HG02970 (cell line): ENCODE measurements at regions not wholly inside any gene's neighbourhood (a gene's known extent, or its start where the extent isn't known, plus 50 kb on each side); places are given as distances from the start of the nearest gene placed in this dataset.

Experiments
- ATAC-seq: cut with Tn5 transposase; IDR thresholded peaks from one replicate; pipeline ENCODE4 v1.9.1; 2021; ENCODE audit warnings: mild to moderate bottlenecking, moderate library complexity, moderate number of reproducible peaks; ENCODE audit not compliant: unreplicated experiment, low FRiP score

DNA sequence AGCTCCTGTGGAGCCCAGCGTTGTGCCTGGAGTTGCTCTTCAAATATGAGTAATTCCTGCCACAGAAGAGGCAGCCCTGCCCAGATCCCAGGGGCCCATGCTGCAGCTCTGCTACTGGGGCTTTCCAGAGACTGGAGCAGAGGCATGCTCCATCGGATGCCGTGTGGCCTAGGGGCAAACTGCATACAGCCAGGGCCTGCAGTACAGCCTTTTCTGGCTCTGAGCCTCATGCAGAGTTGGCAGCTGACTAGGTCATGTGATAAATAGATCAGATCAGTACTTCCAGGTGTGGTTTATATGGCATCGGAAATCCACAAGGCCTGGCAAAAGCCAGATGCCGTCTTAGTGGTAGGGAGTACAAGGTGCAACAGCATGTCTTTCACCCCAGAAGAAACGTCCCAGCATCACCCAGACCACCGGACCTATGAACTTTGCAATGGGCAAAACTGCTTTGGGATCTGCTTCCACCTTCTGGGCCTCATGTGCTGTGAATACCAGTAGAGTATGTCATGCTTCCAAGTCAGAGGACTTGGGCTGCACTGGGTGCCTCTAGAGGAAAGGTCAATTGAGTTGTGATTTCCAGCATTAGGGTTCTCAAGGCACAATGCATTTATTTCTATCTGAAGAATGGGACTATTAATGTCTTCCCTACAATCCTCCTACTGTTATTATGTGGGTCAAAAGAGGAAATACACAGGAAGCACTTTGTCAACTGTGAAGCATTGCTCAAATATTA lies 250.7 kb upstream of the ZNF32 start:
- no peak for ATAC-seq

DNA sequence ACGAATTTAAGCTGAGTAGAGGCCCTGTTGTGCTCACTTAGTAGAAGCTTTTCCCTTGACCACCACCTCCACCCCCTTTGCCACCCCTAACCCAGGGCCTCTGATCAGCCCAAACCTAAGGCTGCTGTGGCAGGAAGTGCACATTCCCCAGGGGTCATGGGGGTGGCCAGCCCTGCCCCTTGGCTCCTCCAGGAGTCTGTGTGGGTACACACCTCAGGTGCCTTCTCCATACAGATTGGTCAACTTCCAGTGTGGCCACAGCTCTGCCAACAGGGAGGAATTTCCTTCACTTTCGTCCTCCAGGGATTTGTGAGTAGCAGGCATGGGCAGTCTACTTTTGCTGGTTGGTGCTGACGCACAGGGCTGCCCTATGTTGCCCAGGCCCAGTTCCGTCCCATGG lies 249.9 kb upstream of the ZNF32 start:
- no peak for ATAC-seq

DNA sequence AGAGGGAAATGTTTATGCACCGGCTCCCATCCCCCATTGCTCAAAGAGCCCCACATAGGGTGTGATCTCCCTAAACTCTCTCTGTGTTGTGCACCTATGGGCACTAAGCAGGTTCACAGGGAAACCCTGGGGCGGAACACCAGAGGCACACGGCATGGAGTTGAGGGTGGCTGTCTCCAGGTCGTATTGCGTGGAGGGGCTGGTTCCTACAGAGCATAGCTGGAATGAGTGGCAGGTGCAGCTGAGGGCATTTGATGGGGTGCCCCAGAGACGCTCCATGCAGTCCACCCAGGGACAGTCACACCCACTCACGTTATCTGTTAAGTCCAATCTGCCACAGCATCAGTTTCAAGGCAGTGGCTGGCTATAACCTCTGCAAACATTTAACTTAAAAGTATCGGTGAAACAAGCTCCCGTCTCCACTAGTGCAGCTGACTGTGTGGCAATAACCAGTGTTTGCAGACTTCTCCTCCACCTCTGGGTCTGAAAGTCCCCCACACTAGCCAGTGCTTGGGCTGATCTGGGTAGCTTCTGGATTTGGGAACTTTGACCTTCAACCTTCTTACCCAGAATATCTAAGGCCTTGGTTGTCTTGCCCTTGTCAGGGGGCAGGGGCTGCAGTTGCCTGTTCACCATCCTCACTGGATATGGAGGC lies 249.2 kb upstream of the ZNF32 start:
- ATAC-seq: no peak

DNA sequence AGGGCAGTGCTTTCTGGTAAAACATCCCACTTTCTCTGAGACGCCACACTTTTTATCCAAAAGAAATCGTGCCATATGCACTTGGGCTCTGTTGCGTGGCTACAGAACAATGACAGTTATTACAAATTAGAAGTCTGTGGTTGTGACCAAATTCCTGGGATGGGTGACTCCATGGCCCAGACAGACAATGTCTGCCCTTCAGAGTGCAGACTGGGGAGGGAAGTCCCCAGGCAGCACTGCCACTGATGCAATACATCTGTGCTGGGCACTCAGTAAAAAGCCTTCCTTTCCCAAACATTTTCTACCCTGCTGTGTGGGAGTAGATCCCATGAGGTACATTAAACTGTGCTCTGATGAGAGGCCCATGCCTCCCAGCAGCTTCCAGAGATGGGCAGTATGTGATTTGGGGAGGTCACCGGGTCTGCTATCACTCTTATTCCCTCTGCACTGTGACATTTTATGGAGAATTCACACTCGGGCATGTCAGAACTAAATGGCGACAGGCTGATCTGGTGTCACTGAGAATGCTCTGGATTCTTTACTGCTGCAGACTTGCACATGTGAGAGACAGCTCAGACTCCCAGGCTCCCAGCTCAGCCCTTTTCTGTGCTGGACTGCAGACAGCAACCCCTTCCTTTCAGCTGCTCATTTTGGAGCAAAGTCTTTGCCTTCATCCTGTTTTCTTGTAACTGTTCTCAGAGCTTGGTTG lies 243.5 kb upstream of the ZNF32 start:
- no peak for ATAC-seq

DNA sequence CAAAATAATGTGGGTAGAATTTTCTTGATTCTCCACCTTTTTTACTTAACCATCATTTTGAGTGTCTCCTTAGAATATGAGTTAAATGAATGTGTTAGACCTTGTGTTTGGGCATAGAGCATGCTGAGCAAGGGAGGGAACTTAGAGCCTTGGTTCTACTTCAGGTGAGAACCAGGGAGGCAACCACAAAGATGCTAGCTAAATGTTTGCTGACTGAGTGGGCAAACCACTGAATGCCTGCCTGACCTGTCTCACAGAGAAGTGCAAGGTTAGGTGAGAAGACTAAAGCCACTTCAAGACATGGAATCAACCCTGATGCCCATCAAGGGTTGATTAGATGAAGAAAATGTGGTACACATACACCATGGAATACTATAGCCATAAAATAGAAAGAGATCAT lies 242.6 kb upstream of the ZNF32 start:
- ATAC-seq: no peak

DNA sequence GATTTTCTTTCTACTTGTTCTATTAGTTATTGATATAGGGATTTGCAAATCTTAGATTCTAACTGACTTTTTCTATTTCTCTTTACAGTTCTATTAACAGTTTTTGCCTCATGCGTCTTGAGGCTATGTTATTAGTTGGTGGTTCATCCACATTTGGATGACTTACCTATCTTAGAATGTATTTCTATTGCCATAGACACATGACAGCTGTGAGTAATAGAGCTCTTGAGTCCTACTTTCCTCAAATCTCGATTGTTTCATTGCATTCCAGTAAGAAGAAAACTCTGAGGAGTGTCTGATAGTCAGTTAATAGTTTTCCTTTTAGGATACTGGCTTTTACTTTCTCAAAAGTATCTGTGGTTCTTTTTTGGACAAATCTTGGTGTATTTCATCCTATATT lies 241.4 kb upstream of the ZNF32 start:
- no peak for ATAC-seq

DNA sequence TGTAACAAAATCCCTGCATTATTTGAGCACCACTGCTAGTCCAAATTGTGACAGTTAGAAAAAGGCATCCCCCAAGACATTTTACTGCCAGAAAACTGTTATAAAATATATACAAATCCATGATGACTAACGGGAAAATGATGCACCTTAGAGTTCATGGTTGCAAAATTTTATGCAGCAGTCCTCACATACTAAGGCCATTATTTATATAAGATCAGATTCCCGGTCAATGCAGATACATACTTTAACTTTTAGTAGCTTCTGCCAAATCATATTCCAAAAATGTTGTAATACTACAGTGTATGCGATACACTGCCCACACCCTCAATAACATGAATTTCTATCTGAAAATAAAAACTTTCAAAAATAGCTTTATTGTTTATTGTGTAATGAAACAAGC lies 239.9 kb upstream of the ZNF32 start:
- no peak for ATAC-seq

DNA sequence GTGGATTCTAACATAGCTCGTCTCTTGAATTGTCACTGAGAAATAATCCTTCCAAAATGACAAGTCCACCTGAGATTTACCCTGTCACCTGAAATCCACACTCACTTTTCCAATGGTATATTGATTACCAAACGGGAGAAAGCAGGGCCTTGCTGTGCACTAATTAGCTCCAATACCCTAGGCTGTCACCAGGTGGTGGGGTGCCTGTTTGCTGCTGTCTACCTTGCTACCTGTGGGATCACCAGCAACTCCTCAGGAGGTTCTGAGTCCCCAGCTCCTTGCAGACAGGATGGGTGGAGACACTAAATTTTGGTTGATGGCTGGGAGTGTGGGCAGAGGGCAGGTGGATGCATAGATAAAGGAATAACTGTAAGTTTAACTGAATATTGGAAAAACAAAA lies 237.2 kb upstream of the ZNF32 start:
- no peak for ATAC-seq

DNA sequence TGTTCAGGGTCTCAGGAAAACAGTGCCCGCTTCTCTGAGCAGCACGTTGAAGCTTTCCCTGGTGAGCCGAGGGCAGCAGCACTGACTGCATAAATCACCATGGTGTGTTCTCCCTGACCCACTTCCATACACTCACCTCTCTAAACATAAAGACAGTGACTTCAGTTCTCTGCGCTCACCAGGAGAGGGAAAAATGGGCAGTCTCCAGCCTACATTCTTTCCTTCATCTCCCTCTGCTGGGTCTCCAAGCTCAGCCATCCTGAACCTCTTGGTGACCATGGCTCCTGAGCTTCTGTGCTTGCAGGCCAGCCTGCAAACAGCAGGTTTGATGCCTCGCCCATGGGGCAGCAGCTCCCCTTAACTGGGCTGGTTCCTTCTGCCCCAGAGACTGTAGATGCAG lies 236.6 kb upstream of the ZNF32 start:
- no peak for ATAC-seq

DNA sequence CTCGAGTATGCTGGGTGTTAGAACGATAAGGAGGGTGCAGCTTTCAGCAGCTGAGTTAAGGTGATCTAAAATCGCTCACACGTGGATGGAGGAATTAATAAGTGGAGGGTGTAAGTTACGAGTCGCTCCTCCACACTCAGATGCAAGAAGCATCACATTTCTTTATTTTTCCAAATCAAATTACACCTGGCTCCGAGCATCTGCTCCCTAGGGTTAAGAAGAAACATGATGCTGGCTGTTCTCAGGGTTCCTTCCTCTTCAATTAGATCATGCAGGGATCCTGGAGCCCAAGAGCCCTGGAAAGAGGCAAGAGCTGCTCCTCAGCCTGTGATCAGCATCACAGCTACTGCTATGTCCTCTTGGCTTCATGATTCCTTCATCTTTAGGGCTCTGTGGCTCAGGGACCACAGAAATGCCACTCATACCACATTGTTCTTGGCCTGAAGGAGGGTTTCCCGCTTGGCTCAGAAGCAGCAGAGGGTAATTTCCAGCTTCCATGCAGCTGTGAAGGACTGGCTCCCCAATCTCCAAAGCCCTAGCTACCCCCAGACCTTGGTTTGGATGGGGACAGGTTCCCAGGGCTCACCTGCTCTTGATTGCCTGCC lies 235.9 kb upstream of the ZNF32 start:
- ATAC-seq: no peak

DNA sequence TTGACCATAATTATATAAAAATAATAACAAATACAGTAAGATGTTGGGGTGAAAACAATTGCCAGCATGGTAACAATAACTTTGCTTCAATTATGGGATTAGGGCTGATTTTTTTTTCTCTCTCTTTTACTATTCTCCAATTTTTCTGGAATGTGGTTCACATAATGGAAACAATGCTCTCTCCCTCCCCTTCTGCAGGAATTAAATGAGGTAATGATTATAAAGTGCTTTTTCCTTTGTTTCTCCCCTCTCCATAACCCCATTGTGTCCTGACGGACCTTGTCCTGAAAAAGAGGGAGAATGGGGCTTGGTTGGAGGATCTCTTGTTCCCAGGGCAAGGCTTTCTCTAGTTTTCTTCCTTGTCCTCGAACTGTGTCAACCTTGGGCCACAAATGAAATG lies 234.0 kb upstream of the ZNF32 start:
- no peak for ATAC-seq

DNA sequence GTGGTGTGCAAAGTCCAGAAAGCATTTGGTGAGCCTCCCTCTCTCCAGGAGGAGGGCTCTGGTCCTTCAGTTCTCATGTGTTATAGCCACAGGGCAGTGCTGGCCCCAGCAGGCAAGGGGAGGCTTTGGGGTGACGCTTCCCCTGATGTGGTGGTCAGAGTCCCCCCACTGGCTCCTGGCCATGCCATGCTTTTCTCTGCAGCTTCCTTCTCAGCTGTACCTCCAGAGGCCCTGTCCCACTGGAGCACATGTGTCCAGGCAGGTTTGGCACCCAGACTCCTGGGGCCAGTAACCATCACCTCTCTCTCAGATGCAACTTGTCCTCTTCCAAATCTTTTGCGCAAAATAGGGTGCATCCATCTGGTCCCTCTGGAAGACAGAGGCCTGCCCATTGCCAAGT lies 233.0 kb upstream of the ZNF32 start:
- no peak for ATAC-seq

DNA sequence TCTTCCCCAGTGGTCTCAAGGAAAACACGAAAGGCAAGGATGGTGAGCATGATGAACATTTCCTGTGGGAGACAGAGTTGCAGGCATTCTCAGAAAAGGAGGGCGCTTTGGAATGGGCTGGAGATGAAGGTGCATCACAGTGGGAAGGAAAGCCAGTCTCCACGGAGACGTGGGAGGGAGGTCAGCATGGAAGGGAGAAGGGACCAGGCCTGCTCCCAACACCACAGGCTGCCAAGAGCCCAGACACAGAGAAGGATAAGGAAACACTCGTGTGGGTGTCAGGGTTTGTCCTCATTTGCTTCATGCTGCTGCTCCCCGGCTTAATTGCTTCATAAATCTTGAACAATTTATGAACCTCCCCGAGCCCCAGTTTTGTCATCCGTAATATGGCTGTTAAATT lies 231.5 kb upstream of the ZNF32 start:
- no peak for ATAC-seq

DNA sequence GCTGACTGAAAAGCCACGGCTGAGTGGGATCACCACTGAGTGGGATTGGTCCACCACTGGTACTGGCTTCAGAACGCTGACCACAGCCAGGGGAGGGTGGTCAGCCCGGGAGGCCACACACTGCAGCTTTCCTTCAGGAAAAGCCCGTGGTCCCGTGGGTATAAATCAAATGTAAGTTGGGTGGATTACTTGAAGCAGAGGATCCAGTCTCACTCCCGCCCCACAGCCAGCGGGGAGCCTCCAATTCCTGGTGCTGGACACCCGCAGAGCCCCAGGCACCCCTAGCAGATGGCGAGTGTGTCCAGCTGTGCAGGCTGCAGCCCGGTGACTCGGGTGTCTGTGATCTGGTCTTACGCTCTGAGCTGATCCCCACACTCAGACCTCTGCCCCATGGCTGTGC lies 231.1 kb upstream of the ZNF32 start:
- ATAC-seq: no peak

DNA sequence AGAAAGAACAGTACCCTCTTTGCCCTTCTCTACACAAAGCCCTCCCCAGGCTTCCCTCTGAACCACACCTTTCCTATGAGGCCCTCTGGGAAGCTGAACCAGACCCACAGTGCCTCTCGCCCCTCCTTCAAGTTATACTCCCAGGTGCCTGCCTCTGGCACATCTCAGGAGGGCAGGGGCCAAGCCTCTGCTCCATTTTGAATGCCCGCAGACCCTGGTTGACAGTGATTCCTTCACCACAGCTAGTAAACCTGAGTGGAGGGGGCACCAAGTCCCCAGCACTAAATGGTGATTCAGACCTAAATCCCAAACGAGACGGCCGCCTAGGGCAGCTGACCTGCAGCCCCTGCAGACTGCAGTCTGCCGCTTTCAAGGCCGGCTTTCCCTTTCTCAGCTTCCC lies 230.5 kb upstream of the ZNF32 start:
- ATAC-seq: no peak

DNA sequence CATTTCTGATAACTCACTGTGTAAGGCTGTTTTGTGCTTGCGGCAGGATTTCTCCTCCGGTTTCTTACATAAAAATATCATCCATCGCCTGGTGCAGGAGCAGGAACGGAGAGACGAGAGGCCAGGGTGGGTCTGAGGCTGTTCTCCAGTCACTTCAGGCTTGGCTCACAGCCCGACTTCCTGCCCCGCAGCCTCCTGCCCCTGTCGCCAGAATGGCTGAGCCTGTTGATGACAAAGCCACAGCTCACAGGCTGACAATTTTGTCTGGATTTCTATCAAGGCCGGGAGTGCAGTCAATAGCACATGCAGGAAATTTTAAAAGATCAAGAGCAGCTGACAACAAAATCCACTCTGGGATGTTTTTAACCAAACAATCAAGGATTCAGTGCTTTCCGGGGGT lies 229.7 kb upstream of the ZNF32 start:
- ATAC-seq: no peak

DNA sequence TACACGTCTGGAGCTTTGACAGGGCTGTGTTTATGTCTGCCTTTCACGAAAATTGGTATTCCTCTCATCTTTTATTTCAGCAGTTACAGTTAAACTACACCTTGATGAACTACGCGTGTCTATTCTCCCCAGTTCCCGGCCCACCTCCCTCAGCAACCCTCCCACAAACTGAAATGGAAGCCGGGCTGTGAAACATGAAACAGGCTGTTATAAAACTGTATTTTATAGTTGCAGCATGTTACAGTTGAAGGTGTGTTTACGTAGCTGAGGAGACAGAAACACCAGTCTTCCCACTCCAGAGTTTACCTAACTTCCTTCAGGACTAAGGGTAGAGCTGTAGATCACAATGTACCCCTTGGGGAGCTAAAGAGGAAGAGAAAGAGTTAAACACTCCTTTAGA lies 228.3 kb upstream of the ZNF32 start:
- ATAC-seq: no peak

DNA sequence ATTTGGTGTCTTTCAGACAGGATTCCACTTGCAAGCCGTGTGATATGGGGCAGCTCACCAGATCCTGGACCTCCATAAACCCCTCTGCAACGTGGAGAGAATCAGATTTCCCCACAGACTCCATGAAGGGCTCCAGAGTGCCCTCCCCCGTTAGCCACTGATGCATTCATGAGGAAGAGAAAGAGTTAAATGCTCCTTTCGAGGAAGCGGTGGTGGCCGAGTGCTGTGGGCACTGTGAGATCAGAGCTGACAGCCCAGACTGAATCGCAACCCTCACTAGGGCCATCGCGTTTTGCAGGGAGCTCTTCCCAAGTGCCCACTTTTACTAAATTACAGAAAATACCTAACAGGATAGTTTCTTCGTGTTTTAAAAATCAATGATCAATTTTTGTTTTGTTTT lies 226.3 kb upstream of the ZNF32 start:
- no peak for ATAC-seq

DNA sequence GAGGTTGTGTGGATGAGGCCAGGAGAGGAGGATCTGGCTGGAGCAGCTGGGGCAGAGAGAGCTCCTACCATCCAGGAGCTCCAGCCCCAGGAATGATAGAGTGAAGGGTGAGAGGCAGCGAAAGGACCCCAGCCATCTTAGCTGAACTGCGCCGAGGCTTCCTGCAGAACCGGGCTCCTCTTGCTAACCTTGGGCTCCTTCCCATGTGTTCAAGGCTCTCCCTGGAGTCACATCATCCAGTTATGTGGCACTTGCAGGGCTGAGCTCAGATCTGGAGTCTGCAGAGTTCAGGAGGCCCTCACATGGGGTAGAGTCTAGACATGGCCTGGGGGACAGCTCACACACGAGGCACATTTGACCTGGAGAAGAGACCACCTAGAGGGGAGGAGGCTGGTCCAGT lies 225.0 kb upstream of the ZNF32 start:
- no peak for ATAC-seq

DNA sequence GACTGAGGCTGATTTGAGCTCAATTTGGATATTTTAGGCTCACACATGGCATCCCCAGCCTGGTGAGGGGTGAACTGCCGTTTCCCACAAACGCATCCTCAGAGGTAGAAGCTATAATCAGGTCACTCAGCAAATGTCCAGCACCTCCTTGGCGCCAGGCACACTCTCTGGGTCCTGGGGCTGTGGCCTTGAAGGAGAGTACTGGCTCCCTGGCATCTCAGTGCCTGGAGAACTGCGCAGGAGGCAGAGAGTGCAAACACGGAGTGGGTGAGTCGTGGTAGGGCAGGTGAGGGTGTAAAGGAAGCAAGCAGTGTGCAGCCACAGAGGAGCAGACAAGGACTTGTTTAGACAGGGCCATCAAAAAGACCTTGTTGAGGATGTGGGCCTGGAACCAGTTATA lies 224.0 kb upstream of the ZNF32 start:
- ATAC-seq: no peak

DNA sequence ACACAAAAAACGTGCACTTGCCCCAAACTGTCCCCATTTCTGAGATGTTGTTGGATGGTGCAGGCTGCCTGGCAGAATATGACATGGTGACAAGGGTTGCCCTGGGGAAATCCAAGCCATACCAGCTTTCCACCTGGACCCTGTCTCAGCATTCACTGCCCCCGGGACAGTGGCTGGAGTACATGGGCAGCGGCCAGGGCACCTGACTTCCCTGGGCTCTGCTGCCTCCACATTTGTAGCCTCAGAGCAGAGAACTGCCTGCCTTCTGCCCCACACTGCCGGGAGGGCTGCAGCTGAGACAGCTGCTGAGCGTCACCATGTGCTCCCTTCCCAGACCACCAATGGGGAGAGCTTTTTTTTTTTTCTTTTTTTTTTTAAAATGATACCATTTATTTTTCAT lies 222.9 kb upstream of the ZNF32 start:
- no peak for ATAC-seq
